ENCODE measurements at regions not wholly inside any gene's neighbourhood (a gene's known extent, or its start where the extent isn't known, plus 50 kb on each side); places are given as distances from the start of the nearest gene placed in this dataset.

GRCh38 chrX:39596437-39596836, 501.3 kb downstream of the BCOR start:
- H3K4me3 ChIP-seq (ENCODE audit: insufficient read depth, low read depth, low read length): no peak overlapping the region
- CTCF ChIA-PET: no interaction called here
- no peak overlapping the region for H2BK5ac ChIP-seq (ENCODE audit: low read depth, low read length, poor library complexity, severe bottlenecking)
- H3K4me2 ChIP-seq (ENCODE audit: low read depth, low read length): no peak overlapping the region
- BruUV-seq (replicated peaks): no TSS peak
- DNase-seq (no peak), ATAC-seq (ENCODE audit: low read depth) (no peak)
- H3K18ac ChIP-seq (ENCODE audit: low read depth, low read length): no peak overlapping the region
- dilution Hi-C loops (cut with HindIII; ENCODE audit: low sequenced_read_pairs, unreplicated experiment): no loop called here
- no peak overlapping the region for H2AFZ ChIP-seq (replicated peaks; ENCODE audit: low read length, poor library complexity)
- no peaks in the 10 kb centered on the region for H3K9me1 ChIP-seq (ENCODE audit: insufficient read depth, low read length)
- no peak overlapping the region for H3K56ac ChIP-seq (ENCODE audit: extremely low read depth, insufficient read depth, low read length)
- no peak overlapping the region for H2AK5ac ChIP-seq (ENCODE audit: low read depth, low read length)
- H4K91ac ChIP-seq (ENCODE audit: insufficient read depth, low read depth, low read length): no peak overlapping the region
- no peak overlapping the region for H4K8ac ChIP-seq (ENCODE audit: low read depth in 2 of 2, low read length in 2 of 2)
- H3K9me3 ChIP-seq (ENCODE audit: control insufficient read depth, insufficient read depth, low read length): no peaks in the 10 kb centered on the region
- H4K20me1 ChIP-seq (ENCODE audit: insufficient read depth, low read length): no peaks in the 10 kb centered on the region
- H2AK9ac ChIP-seq (replicated peaks; ENCODE audit: low read depth, low read length, poor library complexity): no peak overlapping the region
- H2BK20ac ChIP-seq (ENCODE audit: low read depth, low read length): no peak overlapping the region
- TF ChIP-seq CTCF (conservative IDR thresholded peaks at IDR 0.05; ENCODE audit: low read depth, low read length) (no peak), CHD1 (IDR thresholded peaks at IDR 0.05; ENCODE audit: low read depth, low read length) (no peak), ELK1 (IDR thresholded peaks at IDR 0.05; ENCODE audit: borderline replicate concordance, low read depth, low read length) (no peak), MAFK (IDR thresholded peaks at IDR 0.05; ENCODE audit: low read depth, low read length) (no peak), BHLHE40 (IDR thresholded peaks at IDR 0.05; ENCODE audit: low read depth, low read length) (no peak), RFX5 (IDR thresholded peaks at IDR 0.05; ENCODE audit: low read depth, low read length) (no peak), RAD21 (IDR thresholded peaks at IDR 0.05; ENCODE audit: low read length) (no peak), POLR2A (IDR thresholded peaks at IDR 0.05; ENCODE audit: low read depth, low read length) (no peak), SMC3 (IDR thresholded peaks at IDR 0.05; ENCODE audit: low read depth, low read length) (no peak), MAZ (IDR thresholded peaks at IDR 0.05; ENCODE audit: borderline replicate concordance, low read depth, low read length) (no peak), MXI1 (IDR thresholded peaks at IDR 0.05; ENCODE audit: borderline replicate concordance, low read depth, low read length) (no peak), FOS (IDR thresholded peaks at IDR 0.05; ENCODE audit: low read depth, low read length) (no peak)
- no peak overlapping the region for H3K23ac ChIP-seq (ENCODE audit: low read depth, low read length)
- H3K9ac ChIP-seq (ENCODE audit: low read depth, low read length): no peak overlapping the region
- no peak overlapping the region for H4K5ac ChIP-seq (ENCODE audit: low read depth, low read length)
- H2BK15ac ChIP-seq (ENCODE audit: low read depth, low read length): no peak overlapping the region
- no peak overlapping the region for H3K27ac ChIP-seq (ENCODE audit: insufficient read depth, low read length)
- no peak overlapping the region for H2BK120ac ChIP-seq (ENCODE audit: low read depth, low read length)
- H3K4me1 ChIP-seq (ENCODE audit: control insufficient read depth, insufficient read depth, low read length): no peaks in the 10 kb centered on the region
- no peak overlapping the region for H3K14ac ChIP-seq (replicated peaks; ENCODE audit: low read depth, low read length)
- H3K79me1 ChIP-seq (ENCODE audit: low read depth in 1 of 2, low read length in 2 of 2): no peaks in the 10 kb centered on the region
- in situ Hi-C loops (cut with MboI; ENCODE audit: low sequenced_read_pairs): no loop called here
- no peaks in the 10 kb centered on the region for H3K36me3 ChIP-seq (ENCODE audit: control insufficient read depth, insufficient read depth, low read length)
- peaks cover 22% of the 10 kb centered on the region for H3K27me3 ChIP-seq (ENCODE audit: control insufficient read depth, insufficient read depth, low read length)
- intact Hi-C loops (cut with micrococcal nuclease): no loop called here
- no peak overlapping the region for H3K4ac ChIP-seq (ENCODE audit: low read depth, low read length)
- POLR2A ChIA-PET (ENCODE audit: unreplicated experiment): no interaction called here

All from IMR-90 (cell line).